Upper lobe of left lung (tissue), 6 donors: ENCODE measurements at regions not wholly inside any gene's neighbourhood (a gene's known extent, or its start where the extent isn't known, plus 50 kb on each side); places are given as distances from the start of the nearest gene placed in this dataset.
"Not testable (repeated sequence)": the region's sequence is repeated elsewhere in the genome, so short reads cannot be mapped to it uniquely, and the experiment has no call there.

Source experiments
- ATAC-seq, 2 donors: fragments of 200-7000 bp; cut with Tn5 transposase; one replicate each; pipeline ENCODE4 v1.9.1; 2022; ENCODE audit warnings: mild to moderate bottlenecking in 2 of 2, moderate library complexity in 2 of 2; ENCODE audit not compliant: low FRiP score in 2 of 2
- DNase-seq, 2 donors: peaks; one replicate each; pipeline ENCODE4 v3.0.0-alpha.2; 2019 to 2020
- H3K27ac ChIP-seq, 4 donors: fragments of 200-600 bp; sonication (generic); one replicate each; pipeline ENCODE4 v1.5.1; 2016 to 2019
- H3K27me3 ChIP-seq, 4 donors: fragments of 200-600 bp; sonication (generic); one replicate each; pipeline ENCODE4 v1.5.1; 2017 to 2019
- H3K36me3 ChIP-seq, 4 donors: fragments of 200-600 bp; sonication (generic); one replicate each; pipeline ENCODE4 v1.5.1; 2016 to 2019
- H3K4me1 ChIP-seq, 4 donors: fragments of 200-600 bp; sonication (generic); one replicate each; pipeline ENCODE4 v1.5.1; 2018 to 2019
- H3K4me3 ChIP-seq, 4 donors: fragments of 200-600 bp; sonication (generic); one replicate each; pipeline ENCODE4 v1.5.1; 2017 to 2019; ENCODE audit warnings: mild to moderate bottlenecking in 2 of 4, moderate library complexity in 1 of 4
- H3K9me3 ChIP-seq, 4 donors: fragments of 200-600 bp; sonication (generic); one replicate each; pipeline ENCODE4 v1.5.1; 2018 to 2019
- CTCF ChIP-seq, 6 experiments: fragments of 450-650 bp in 4 of 6; fragments of 200-600 bp in 2 of 6; sonication (generic) in 2 of 6; IDR thresholded peaks; one replicate each; pipeline ENCODE4 v1.5.1; 2016 to 2019; ENCODE audit warnings: antibody characterized with exemption in 6 of 6
- EP300 ChIP-seq, 4 donors: sonication (generic); formaldehyde crosslinking; IDR thresholded peaks; one replicate each; pipeline ENCODE4 v1.5.1; 2017; ENCODE audit warnings: antibody characterized with exemption in 4 of 4, control low read depth in 2 of 4
- POLR2A ChIP-seq, 4 donors: fragments of 450-650 bp; IDR thresholded peaks; one replicate each; pipeline ENCODE4 v1.5.1; 2016 to 2017; ENCODE audit warnings: antibody characterized with exemption in 4 of 4, mild to moderate bottlenecking in 2 of 4
- POLR2AphosphoS5 ChIP-seq, 2 donors: sonication (generic); formaldehyde crosslinking; IDR thresholded peaks; one replicate each; pipeline ENCODE4 v1.5.1; 2017; ENCODE audit warnings: antibody characterized with exemption in 2 of 2
- whole genome bisulfite sequencing, 2 donors: methylation state at CpG; one replicate each; pipeline ENCODE4 v1.1.5; 2017 to 2018; 5-methylcytosine and 5-hydroxymethylcytosine counted together
- donor health status: DM: no; HTN: no; CAD: no; lungs with moderate emphysema.
- donor health status: DM: no; HTN: yes; CAD: no; lungs with severe emphysema.

DNA sequence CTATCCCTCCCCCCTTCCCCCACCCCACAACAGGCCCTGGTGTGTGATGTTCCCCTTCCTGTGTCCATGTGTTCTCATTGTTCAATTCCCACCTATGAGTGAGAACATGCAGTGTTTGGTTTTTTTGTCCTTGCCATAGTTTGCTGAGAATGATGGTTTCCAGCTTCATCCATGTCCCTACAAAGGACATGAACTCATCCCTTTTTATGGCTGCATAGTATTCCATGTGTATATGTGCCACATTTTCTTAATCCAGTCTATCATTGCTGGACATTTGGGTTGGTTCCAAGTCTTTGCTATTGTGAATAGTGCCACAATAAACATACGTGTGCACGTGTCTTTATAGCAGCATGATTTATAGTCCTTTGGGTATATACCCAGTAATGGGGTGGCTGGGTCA, 52.3 kb upstream of the MAN1A2 start:
- H3K27ac ChIP-seq, H3K27me3 ChIP-seq, H3K4me3 ChIP-seq, ATAC-seq, H3K4me1 ChIP-seq, H3K9me3 ChIP-seq, DNase-seq, H3K36me3 ChIP-seq: not testable (repeated sequence)
- WGBS, 2 donors, result 80 to 87% methylated on average over 2 of the region's 2 CpGs

GRCh38 chr1:117313555-117313954, 53.7 kb upstream of the MAN1A2 start:
- Histone ChIP-seq H3K27me3 (no peaks in the 10 kb centered on the region), H3K4me3 (no peak overlapping the region), H3K36me3 (no peaks in the 10 kb centered on the region), H3K9me3 (no peaks in the 10 kb centered on the region), H3K4me1 (no peaks in the 10 kb centered on the region), H3K27ac (no peak overlapping the region)
- TF ChIP-seq POLR2A (IDR thresholded peaks at IDR 0.05), result no peak
- no peak for TF ChIP-seq POLR2AphosphoS5 (IDR thresholded peaks at IDR 0.05)
- TF ChIP-seq CTCF (IDR thresholded peaks at IDR 0.05), result no peak
- no peak for TF ChIP-seq EP300 (IDR thresholded peaks at IDR 0.05)
- ATAC-seq (no peak), DNase-seq (no peak)
- 81 to 89% methylated on average over 3 of the region's 3 CpGs for WGBS, 2 donors

- DNase-seq (no peak), ATAC-seq (peak; percentile 59 to 61)
These were observed 54.7 kb upstream of the MAN1A2 start for GRCh38 chr1:117312453-117313138.

GRCh38 chr1:117308311-117308916, 58.8 kb upstream of the MAN1A2 start:
- Histone ChIP-seq H3K27me3 (no peaks in the 10 kb centered on the region), H3K27ac (no peak overlapping the region), H3K4me3 (no peak overlapping the region), H3K9me3 (no peaks in the 10 kb centered on the region), H3K4me1 (no peaks in the 10 kb centered on the region), H3K36me3 (no peaks in the 10 kb centered on the region)
- WGBS, 2 donors, result 67 to 68% methylated on average over 3 of the region's 3 CpGs
- no peak for TF ChIP-seq POLR2AphosphoS5 (IDR thresholded peaks at IDR 0.05)
- TF ChIP-seq EP300 (IDR thresholded peaks at IDR 0.05), result no peak
- no peak for TF ChIP-seq CTCF (IDR thresholded peaks at IDR 0.05)
- TF ChIP-seq POLR2A (IDR thresholded peaks at IDR 0.05), result no peak
- ATAC-seq (no peak), DNase-seq (no peak)

More at GRCh38 chr1:117312453-117313138, 54.7 kb upstream of the MAN1A2 start:
- H3K4me3 ChIP-seq, result no peak overlapping the region
- TF ChIP-seq POLR2AphosphoS5 (IDR thresholded peaks at IDR 0.05) (no peak), POLR2A (IDR thresholded peaks at IDR 0.05) (no peak), CTCF (IDR thresholded peaks at IDR 0.05) (peak in 5 of 6 experiments; percentile 44 to 55 (median 44)), EP300 (IDR thresholded peaks at IDR 0.05) (no peak)
- no peaks in the 10 kb centered on the region for H3K9me3 ChIP-seq
- H3K4me1 ChIP-seq, result no peaks in the 10 kb centered on the region
- no peak overlapping the region for H3K27ac ChIP-seq
- no peaks in the 10 kb centered on the region for H3K27me3 ChIP-seq
- WGBS, 2 donors, result 34 to 44% methylated on average over 4 of the region's 4 CpGs
- H3K36me3 ChIP-seq, result no peaks in the 10 kb centered on the region

GRCh38 chr1:117301901-117302300, 65.3 kb upstream of the MAN1A2 start:
- no peak overlapping the region for H3K4me3 ChIP-seq
- TF ChIP-seq CTCF (IDR thresholded peaks at IDR 0.05) (no peak), POLR2A (IDR thresholded peaks at IDR 0.05) (no peak), POLR2AphosphoS5 (IDR thresholded peaks at IDR 0.05) (no peak), EP300 (IDR thresholded peaks at IDR 0.05) (no peak)
- H3K27me3 ChIP-seq, result no peaks in the 10 kb centered on the region
- no peaks in the 10 kb centered on the region for H3K36me3 ChIP-seq
- no peak overlapping the region for H3K27ac ChIP-seq
- DNase-seq (no peak), ATAC-seq (no peak)
- H3K9me3 ChIP-seq, result no peaks in the 10 kb centered on the region
- H3K4me1 ChIP-seq, result no peaks in the 10 kb centered on the region
- 52 to 85% methylated on average over 1 of the region's 1 CpG for WGBS, 2 donors

DNA sequence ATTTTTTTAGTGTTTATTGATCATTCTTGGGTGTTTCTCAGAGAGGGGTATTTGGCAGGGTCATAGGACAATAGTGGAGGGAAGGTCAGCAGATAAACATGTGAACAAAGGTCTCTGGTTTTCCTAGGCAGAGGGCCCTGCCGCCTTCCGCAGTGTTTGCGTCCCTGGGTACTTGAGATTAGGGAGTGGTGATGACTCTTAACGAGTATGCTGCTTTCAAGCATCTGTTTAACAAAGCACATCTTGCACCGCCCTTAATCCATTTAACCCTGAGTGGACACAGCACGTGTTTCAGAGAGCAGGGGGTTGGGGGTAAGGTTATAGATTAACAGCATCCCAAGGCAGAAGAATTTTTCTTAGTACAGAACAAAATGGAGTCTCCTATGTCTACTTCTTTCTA, 67.1 kb upstream of the MAN1A2 start:
- not testable (repeated sequence) for H3K27ac ChIP-seq, ATAC-seq
- WGBS, 2 donors, result 29 to 50% methylated on average over 5 to 6 of the region's 6 CpGs

More for the DNA sequence above, 67.1 kb upstream of the MAN1A2 start:
- H3K4me1 ChIP-seq, H3K4me3 ChIP-seq, DNase-seq, H3K36me3 ChIP-seq, H3K27me3 ChIP-seq, H3K9me3 ChIP-seq: not testable (repeated sequence)
